GM04504 (cell line): ENCODE measurements at regions not wholly inside any gene's neighbourhood (a gene's known extent, or its start where the extent isn't known, plus 50 kb on each side); places are given as distances from the start of the nearest gene placed in this dataset.
"Not testable (repeated sequence)": the region's sequence is repeated elsewhere in the genome, so short reads cannot be mapped to it uniquely, and the experiment has no call there.

Experiments
- DNase-seq: peaks from one replicate; pipeline ENCODE4 v3.0.0-alpha.2; 2012; ENCODE audit warnings: low read depth

GRCh38 chr5:152107220-152107619, 182.6 kb upstream of the GLRA1 start:
- no peak for DNase-seq

- no peak for DNase-seq
These were observed 181.9 kb upstream of the GLRA1 start for GRCh38 chr5:152106571-152106970.

GRCh38 chr5:152105085-152105484, 180.4 kb upstream of the GLRA1 start:
- no peak for DNase-seq

GRCh38 chr5:152104211-152104610, 179.6 kb upstream of the GLRA1 start:
- no peak for DNase-seq

- DNase-seq = not testable (repeated sequence)
These were observed 178.3 kb upstream of the GLRA1 start for GRCh38 chr5:152102908-152103307.

GRCh38 chr5:152102057-152102456, 177.4 kb upstream of the GLRA1 start:
- no peak for DNase-seq

- no peak for DNase-seq
These were observed 175.8 kb upstream of the GLRA1 start for GRCh38 chr5:152100462-152100861.

- DNase-seq = no peak
These were observed 172.5 kb upstream of the GLRA1 start for GRCh38 chr5:152097128-152097527.

GRCh38 chr5:152094716-152095115, 170.1 kb upstream of the GLRA1 start:
- no peak for DNase-seq

- DNase-seq = no peak
These were observed 169.4 kb upstream of the GLRA1 start for GRCh38 chr5:152094060-152094459.

- DNase-seq = no peak
These were observed 167.9 kb upstream of the GLRA1 start for GRCh38 chr5:152092580-152092979.

- DNase-seq = no peak
These were observed 165.0 kb upstream of the GLRA1 start for GRCh38 chr5:152089644-152090043.

- no peak for DNase-seq
These were observed 162.0 kb upstream of the GLRA1 start for GRCh38 chr5:152086668-152087067.

GRCh38 chr5:152084476-152084875, 159.8 kb upstream of the GLRA1 start:
- DNase-seq = no peak

- no peak for DNase-seq
These were observed 158.6 kb upstream of the GLRA1 start for GRCh38 chr5:152083231-152083630.

- DNase-seq = no peak
These were observed 147.4 kb upstream of the GLRA1 start for GRCh38 chr5:152072091-152072490.

GRCh38 chr5:152070591-152070990, 145.9 kb upstream of the GLRA1 start:
- no peak for DNase-seq

- DNase-seq = no peak
These were observed 142.1 kb upstream of the GLRA1 start for GRCh38 chr5:152066784-152067183.

GRCh38 chr5:152063004-152063403, 138.4 kb upstream of the GLRA1 start:
- no peak for DNase-seq

GRCh38 chr5:152061095-152061494, 136.4 kb upstream of the GLRA1 start:
- no peak for DNase-seq

GRCh38 chr5:152058267-152058666, 133.6 kb upstream of the GLRA1 start:
- no peak for DNase-seq

- DNase-seq = no peak
These were observed 132.3 kb upstream of the GLRA1 start for GRCh38 chr5:152056931-152057330.

GRCh38 chr5:152052470-152052869, 127.8 kb upstream of the GLRA1 start:
- DNase-seq = no peak

- DNase-seq = no peak
These were observed 127.1 kb upstream of the GLRA1 start for GRCh38 chr5:152051499-152052454.
